ENCODE measurements at regions not wholly inside any gene's neighbourhood (a gene's known extent, or its start where the extent isn't known, plus 50 kb on each side); places are given as distances from the start of the nearest gene placed in this dataset.
"Not testable (repeated sequence)": the region's sequence is repeated elsewhere in the genome, so short reads cannot be mapped to it uniquely, and the experiment has no call there.

DNA sequence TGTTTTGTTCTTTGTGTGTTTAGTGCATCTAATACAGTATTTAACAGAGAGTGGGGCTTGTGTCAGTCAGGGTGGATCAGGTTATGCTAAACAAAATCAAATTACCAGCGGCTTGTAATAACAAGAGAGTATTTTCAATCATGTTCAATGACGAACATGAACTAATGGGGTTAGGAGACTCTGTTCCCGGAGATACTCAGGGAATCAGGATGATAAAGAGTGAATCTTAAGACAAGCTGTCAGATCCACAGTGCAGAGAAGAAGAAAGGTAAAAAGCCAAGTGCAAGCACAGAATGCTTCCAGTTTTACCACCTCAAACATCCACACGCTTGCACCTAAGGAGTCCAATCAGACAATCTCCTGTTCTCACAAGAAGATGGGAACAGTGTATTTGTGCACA, 1331.5 kb upstream of the TMEM132C start:
- intact Hi-C loops (cut with DNase I) = no loop called here
- no peak for DNase-seq

DNA sequence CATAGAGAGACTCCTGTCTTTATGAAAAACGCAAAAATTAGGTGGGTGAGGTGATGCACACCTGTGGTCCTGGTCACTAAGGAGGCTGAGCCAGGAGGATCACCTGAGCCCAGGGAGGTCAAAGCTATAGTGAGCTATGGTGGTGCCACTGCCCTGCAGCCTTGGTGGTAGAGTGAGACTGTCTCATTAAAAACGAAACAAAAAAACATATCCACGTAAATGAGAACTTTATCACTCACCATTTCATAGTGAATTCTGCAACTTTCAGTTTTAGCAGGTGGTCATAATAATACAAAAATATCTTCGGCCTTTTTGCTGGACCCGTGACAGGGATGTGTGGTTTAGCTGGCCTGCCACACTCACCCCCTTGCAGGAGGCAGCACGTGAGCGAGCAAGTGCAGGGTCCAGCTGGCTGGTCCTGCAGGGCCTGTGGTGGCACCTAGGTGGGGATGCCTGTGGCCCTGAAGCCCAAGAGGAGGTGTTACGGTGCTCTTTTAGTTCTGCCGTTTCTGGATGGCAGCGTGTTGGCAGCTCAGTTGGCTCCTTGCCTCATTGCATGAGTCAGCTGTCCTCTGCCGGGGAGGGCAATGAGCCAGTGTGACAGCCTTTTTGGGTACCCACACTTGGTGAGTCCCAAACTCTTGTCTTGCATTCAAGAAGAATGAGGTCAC, 1330.7 kb upstream of the TMEM132C start:
- intact Hi-C loops (cut with DNase I) = no loop called here
- peak; percentile 61 to 97 (median 77) for DNase-seq

DNA sequence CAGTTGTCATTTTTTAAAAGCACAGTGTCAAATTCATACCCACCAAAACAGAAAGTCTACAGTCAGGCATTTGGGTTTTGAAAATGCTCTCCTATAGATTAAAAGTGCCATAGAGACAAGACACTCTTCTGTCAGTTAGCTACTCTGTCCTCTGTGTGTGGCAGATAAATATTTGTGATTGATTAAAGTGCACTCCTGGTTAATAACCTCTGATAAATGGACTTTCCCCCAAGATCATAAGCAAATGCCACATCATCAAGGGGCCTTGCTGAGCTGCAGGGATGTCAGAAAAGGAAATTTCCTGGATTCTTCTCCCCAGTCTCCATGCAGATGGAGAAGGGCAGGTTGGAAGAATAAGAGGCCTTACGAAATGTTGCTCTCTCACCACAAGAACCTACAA, 1329.5 kb upstream of the TMEM132C start:
- intact Hi-C loops (cut with DNase I) = no loop called here
- DNase-seq = no peak

DNA sequence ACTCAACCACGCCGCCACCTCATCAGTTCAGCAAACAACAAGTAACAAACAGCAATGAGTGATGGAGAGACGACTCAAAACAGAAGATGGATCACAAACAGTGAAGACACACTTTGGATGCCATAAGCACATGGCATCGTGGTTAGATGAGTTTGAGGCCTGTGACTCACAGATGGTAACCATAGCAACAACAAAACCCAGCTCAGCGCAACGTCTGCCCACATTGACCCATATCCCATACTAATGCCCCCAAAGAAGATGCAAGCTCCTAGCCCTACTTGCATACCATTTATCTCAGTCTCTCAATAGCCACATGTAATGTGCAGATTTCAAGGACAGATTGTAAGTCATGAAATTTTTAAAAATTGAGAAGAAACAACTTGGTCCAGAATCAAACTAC, 1322.3 kb upstream of the TMEM132C start:
- intact Hi-C loops (cut with DNase I) = no loop called here
- no peak for DNase-seq

DNA sequence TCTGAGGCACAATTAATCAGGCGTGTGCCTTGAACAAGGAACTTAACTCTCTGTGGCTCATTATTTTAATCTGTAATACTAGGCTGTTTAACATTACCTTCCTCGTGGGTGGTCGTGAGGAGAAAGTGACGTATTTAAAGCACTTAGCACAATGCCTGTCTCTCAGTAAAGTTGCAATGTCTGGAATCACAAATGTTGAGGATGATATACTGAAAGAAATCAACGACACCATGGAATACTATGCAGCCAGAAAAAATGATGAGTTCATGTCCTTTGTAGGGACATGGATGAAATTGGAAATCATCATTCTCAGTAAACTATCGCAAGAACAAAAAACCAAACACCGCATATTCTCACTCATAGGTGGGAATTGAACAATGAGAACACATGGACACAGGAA, 1320.0 kb upstream of the TMEM132C start:
- intact Hi-C loops (cut with DNase I); DNase-seq: not testable (repeated sequence)

DNA sequence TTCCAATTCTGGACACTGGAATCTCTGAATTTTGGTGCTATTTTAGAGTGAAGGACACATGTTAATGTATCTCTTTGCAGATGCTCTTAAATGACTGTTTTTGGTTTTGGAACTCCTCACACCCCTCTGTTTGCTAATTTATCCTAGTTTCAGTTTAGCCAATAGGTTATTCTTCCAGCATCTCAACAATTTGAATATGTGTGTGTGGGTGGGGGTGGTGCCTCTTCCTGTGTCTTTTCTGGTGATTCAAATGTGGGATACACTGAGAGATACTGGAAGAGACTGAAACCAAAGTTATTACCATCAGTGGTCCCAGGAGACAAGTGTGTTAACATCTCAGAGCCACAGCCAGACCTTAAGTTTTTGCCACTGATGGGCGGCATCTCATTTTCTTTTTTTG, 1317.4 kb upstream of the TMEM132C start:
- no peak for DNase-seq
- intact Hi-C loops (cut with DNase I) = no loop called here

DNA sequence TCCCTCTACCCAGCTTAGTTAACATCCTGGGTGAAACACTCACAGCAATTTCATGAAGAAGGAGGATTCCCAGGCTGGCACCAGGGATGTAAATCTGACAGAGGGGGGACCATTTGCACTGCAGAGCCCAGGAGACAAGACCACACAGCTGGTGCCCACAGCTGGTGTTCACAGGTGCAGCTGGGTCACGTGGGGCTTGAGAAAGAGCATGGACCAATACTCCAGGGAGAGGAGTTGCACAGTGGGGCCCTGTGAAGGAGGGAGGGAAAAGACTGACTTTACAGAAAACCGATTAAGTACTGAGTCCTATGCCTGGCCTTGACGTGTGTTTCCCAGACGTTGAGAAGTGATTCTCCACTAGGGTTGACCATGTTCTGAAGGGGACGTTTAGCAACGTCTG, 1316.7 kb upstream of the TMEM132C start:
- intact Hi-C loops (cut with DNase I) = no loop called here

DNA sequence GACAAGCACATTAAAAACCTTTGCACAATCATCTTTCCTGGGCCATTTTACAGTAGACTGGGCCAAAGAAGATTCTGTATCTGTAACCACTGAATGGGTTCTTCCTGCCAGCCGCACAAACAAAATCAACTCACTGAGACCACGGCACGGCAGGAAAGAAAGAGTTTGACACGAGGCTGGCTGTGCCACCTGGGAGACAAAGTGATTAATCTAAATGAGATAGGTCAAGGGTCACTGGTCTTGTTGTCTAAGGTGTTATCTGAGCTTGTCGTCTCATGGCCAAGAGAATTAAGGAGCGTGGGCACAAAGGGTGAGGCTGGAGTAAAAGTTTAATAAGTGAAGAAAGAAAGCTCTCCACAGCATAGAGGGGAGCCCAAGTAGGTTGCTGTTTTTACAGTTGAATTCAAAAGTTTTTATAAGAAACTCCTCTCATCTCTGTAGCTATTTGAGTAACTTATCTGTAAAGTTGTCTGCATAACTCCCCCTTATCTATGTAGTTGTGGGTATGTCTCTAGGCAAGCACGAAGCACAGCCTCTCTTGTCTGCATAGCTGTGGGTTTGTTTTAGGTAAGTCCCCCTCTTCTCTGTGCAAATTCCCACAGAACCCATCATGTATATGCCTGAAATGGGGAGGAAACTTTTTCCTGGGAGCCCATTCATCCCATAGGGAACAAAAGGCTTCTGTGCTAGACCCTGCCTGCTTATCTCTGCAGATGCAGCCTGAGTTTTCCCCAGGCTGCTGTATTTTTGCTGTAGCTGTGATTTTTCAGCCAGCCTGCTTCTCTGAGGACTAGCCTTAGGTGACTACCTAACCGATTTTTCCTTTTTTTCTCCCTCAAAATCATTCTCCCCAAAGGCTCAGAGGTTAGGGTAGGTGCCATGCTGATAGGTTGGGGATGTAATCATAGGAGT, 1314.6 kb upstream of the TMEM132C start:
- no peak for DNase-seq
- intact Hi-C loops (cut with DNase I) = no loop called here

More for the DNA sequence above, 1316.7 kb upstream of the TMEM132C start:
- no peak for DNase-seq

DNA sequence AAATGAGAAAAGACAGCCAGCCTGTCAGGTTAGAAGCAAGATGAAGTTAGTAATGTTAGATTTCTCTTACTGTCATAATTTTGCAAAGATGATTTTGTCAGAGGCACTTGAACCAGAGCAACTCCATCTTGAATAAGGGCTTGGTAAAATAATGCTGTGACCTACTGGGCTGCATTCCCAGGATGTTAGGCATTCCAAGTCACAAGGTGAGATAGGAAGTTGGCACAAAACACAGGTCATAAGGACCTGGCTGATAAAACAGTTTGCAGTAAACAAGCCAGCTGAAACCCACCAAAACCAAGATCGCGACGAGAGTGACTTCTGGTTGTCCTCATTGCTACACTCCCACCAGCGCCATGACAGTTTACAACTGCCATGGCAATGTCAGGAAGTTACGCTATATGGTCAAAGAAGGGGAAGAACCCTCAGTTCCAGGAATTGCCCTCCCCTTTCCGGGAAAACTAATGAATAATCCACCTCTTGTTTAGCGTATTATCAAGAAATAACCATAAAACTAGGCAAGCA, 1313.5 kb upstream of the TMEM132C start:
- intact Hi-C loops (cut with DNase I) = no loop called here
- DNase-seq = no peak

DNA sequence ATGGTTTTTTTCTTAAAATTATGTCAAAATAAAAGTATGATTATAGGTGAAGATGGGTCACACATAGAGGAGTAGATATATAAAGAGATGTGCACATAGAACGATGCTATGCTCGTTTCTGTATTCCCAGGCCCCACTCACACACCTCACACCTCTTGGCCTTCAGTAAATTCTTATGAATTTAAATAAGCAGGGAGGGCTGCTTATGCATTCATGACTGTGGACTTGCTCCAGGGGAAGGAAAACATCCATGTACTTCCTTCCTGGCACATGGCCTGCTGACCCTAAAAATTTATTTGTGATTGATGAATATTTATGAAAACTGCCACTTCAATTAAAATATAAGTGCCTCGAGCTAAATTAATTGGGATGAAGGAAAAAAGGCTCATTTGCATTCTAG, 1306.7 kb upstream of the TMEM132C start:
- no peak for DNase-seq
- intact Hi-C loops (cut with DNase I) = no loop called here

DNA sequence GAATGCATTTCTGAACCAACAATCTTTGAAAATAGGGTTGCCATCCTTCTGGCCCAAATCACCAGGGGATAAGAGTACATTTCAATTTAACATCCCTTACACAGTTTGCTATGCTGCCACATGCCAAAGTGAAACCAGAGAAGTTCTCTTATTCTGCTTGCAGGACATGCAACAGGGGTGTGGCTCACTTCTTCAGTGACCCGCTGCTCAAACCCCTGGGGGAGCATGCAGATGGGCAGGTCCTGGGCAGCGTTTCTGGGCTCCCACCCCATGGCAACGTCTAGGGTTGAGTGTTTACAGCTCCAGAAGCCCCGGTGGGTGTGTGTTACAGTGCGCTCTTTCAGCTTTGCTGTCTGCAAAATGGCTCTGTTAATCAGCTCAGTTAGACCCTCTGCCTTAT, 1306.3 kb upstream of the TMEM132C start:
- intact Hi-C loops (cut with DNase I) = no loop called here

DNA sequence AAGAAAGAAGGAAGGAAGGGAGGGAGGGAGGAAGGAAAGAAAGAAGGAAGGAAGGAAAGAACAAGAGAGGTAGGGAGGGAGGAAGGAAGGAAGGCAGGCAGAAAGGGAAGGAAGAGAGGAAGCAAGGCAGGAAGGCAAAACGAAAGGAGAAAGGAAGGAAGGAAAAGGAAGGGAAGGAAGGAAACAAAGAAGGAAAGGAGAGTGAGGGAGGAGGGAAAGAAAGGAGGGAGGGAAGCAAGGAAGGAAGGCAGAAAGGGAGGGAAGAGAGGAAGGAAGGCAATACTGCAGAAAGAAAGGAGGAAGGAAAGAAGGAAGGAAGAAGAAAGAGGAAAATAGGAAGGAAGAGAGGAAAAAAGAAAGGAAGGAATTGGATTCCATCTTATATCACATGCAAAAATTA, 1303.1 kb upstream of the TMEM132C start:
- DNase-seq = no peak
- intact Hi-C loops (cut with DNase I) = no loop called here

More for the DNA sequence above, 1306.3 kb upstream of the TMEM132C start:
- DNase-seq = no peak

DNA sequence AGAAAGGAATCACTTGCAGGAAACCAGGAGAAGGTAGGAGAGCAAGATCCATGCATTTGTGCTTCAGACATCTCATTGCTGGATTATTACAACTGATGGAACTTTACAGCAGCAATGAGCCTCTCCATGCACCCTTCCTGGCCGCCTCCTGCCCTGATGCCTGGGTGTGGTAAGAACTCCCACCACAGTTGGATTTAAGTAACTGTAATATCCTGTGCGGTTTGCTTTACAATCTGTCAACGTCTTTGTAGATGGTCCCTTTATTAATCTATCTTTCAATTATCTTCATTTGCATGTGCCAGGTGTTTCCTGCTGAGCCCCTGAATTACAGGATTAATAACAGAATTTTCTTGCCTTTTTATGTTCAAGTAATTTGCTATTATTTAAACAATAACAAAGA, 1300.5 kb upstream of the TMEM132C start:
- DNase-seq = no peak
- intact Hi-C loops (cut with DNase I) = no loop called here

DNA sequence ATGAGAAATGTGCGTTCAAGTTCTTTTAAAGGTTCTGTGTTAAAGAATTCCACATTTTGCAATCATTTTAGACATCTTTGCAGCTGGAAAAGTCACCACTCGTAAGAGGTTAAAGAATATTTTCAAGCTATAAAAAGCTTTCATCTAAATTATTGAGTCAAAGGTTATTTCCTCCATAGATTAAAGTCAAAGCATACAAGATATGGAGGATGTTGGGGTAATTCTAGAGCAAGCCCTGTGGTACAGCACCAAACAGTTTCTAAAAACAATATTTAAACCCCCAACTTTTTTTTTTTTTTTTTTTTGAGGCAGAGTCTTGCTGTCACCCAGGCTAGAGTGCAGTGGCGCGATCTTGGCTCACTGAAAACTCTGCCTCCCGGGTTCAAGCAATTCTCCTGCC, 1299.8 kb upstream of the TMEM132C start:
- DNase-seq = no peak

DNA sequence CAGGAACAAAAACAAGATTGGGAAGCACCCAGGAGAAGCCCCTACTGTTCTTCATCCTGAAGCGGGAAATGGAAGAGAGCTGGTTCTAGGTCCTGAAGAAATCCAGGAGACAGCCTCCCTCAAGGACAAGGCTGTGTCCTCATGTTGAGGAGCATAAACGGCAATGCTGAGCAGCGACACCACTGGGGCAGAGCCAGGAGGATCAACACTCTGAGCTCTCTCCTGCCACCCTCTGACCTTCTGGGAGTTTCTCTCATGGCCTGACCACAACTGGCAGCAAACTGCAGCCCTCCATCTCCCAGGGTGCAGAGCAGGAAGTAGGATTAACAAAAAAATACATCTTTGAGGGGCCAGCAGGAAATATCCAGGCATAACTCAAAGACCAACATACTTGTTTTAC, 1292.2 kb upstream of the TMEM132C start:
- intact Hi-C loops (cut with DNase I) = no loop called here
- DNase-seq = peak in 2 of 10 donors; percentile 18 to 31

More for the DNA sequence above, 1299.8 kb upstream of the TMEM132C start:
- intact Hi-C loops (cut with DNase I) = no loop called here

DNA sequence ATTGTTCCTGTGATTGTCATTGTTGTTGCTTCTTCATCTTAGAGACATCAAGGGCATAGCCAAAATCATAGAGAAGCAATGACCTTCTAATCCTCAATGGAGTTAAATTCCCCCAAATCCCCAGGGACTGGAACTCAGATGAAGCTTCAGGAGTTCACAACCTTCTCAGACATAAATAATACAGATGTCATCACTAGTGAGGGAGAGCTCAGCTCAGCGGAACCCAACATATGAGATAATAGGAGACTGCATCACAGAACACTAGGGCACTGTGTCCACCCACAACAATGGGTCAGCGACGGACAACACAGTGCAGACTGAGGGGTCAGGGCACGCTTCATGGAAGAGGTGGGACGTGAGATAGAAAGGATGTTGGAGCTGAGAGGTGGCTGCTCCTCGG, 1290.4 kb upstream of the TMEM132C start:
- DNase-seq = no peak
- intact Hi-C loops (cut with DNase I) = no loop called here

DNA sequence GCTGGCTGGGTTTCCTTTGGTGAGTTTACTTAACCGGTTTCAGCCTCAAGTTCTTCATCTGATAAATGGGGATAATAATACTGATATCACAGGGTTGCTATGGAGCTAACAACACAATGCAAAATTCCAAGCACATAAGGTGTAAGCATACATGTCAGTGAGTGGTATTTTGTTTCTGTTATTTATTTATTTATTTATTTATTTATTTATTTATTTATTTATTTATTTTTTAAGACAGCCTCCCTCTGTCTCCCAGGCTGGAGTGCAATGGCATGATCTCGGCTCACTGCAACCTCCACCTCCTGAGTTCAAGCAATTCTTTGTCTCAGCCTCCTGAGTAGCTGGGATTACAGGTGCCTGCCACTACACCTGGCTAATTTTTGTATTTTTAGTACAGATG, 1287.4 kb upstream of the TMEM132C start:
- intact Hi-C loops (cut with DNase I); DNase-seq: not testable (repeated sequence)

DNA sequence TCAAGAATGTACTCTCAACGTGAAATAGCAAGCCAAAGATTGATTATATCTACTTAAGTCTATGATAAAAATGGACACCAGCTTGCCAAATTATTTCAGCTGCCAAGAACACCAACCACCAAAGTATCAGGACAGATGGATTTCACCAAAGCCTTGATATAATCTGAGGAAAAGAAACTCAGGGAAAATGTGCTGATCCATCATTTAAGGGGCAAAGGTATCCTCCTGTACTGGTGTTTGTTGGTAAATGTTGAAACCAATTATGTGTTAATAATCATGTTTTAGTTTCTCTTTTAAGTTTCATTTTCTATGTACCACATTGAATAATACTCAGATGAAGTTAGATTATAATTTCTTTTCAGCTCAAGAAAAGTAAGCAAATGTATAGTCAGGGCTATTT, 1284.3 kb upstream of the TMEM132C start:
- intact Hi-C loops (cut with DNase I) = no loop called here
- DNase-seq = no peak

DNA sequence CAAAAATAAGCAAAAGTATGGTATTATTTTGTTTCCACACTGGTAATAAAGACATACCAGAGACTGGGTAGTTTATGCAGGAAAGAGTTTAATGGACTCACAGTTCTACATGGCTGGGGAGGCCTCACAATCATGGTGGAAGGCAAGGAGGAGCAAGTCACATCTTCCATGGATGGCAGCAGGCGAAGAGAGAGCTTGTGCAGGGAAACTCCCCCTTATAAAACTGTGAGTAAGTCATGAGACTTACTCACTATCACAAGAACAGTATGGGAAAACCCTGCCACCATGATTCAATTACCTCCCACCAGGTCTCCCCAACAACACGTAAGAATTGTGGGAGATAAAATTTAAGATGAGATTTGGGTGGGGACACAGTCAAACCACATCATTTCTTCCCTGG, 1283.2 kb upstream of the TMEM132C start:
- intact Hi-C loops (cut with DNase I); DNase-seq: not testable (repeated sequence)

DNA sequence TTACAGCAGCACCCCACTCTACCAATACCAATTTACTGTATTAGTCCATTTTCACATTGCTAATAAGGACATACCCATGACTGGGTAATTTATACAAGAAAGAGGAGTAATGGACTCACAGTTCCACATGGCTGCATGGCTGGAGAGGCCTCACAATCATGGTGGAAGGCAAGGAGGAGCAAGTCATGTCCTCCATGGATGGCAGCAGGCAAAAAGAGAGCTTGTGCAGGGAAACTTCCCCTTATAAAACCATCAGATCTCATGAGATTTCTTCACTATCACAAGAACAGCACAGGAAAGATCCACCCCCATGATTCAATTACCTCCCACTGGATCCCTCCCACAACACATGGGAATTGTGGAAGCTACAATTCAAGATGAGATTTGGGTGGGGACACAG, 1281.3 kb upstream of the TMEM132C start:
- intact Hi-C loops (cut with DNase I) = not testable (repeated sequence)

DNA sequence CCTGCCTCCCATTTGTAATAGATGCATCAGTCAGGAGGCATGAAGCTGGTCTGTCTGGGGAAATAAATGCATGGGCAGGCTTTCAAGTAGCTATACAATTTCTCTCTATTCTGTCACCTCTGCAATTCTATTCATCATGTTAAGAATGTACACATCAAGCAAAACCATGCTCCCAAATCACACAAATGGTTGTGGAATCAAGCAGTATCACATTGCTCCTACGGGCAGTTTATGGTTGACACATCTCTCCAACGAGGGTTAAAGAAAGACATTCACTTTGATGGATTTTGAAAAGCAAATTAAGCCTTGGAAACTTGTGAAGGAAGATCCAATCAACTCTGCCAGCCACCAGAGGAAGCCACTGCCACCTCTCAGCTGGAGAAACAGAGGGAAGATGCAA, 1277.4 kb upstream of the TMEM132C start:
- no peak for DNase-seq
- intact Hi-C loops (cut with DNase I) = no loop called here

More for the DNA sequence above, 1281.3 kb upstream of the TMEM132C start:
- not testable (repeated sequence) for DNase-seq

DNA sequence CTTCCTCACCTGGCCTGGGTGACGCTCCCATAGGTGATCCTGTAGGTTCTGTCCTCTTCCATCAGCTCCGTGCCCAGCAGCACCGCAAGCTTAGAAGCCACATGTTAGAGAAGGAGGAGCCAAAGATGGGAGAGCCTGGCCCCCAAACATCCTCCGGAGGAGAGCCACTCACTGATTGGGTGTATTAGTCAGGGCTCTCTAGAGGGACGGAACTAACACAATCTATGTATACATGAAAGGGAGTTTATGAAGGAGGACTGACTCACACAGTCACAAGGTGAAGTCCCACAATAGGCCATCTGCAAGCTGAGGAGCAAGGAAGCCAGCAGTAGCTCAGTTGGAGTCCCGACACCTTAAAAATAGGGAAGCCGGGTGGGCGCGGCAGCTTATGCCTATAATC, 1273.1 kb upstream of the TMEM132C start:
- intact Hi-C loops (cut with DNase I) = no loop called here
- DNase-seq = no peak
